Fibroblast of villous mesenchyme (primary cell): ENCODE measurements at regions not wholly inside any gene's neighbourhood (a gene's known extent, or its start where the extent isn't known, plus 50 kb on each side); places are given as distances from the start of the nearest gene placed in this dataset.
"Not testable (repeated sequence)": the region's sequence is repeated elsewhere in the genome, so short reads cannot be mapped to it uniquely, and the experiment has no call there.

Experiments used
- DNase-seq: peaks from one replicate; pipeline ENCODE4 v3.0.0-alpha.2; 2010; ENCODE audit warnings: low read depth
- H3K4me3 ChIP-seq: 2 replicates; pipeline ENCODE4 v1.5.1; 2011; ENCODE audit warnings: low read depth, mild to moderate bottlenecking, low read length
- TF ChIP-seq, protein P1 (sequence below): IDR thresholded peaks from 2 replicates; pipeline ENCODE4 v1.5.1; 2012; ENCODE audit warnings: low read depth, mild to moderate bottlenecking, low read length; ENCODE audit not compliant: insufficient read depth

DNA sequence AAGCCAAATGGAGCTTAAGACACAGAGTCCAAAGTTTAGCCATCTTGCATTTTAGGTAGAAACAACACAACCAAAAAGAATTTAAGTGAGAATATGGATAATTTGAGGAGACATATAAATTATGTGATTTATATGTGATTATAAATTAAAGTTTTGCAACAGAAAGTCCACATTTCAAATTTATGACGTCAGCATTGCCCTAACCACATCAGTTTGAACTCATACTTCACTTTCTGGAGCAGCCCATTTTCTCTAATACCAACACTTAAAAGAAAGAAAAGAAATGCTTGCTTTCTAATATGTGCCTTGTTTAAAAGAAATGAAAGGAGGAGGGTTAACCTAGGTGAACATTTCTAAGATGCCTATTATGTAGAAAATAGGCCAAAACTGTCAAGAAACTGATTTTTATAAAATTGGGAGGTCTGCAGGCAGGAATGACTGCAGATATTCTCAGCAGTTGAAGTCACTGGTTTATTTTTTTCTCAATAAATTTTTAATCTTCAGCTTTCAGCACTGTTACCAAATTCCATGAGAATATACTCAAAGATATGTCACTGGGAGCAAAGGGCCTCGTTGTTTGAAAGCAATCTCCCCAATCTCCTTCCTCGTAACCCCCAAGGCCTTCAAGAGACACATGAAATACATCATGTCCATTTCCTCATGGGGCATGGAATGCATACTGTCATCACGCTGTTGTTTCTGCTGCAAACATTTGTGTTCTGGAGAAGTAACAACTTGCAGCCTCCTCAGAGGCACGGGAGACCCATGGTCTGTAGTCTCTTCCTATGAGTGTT is 137.8 kb downstream of the SOD2 start:
- no peak overlapping the region for H3K4me3 ChIP-seq
- TF ChIP-seq, protein P1, sequence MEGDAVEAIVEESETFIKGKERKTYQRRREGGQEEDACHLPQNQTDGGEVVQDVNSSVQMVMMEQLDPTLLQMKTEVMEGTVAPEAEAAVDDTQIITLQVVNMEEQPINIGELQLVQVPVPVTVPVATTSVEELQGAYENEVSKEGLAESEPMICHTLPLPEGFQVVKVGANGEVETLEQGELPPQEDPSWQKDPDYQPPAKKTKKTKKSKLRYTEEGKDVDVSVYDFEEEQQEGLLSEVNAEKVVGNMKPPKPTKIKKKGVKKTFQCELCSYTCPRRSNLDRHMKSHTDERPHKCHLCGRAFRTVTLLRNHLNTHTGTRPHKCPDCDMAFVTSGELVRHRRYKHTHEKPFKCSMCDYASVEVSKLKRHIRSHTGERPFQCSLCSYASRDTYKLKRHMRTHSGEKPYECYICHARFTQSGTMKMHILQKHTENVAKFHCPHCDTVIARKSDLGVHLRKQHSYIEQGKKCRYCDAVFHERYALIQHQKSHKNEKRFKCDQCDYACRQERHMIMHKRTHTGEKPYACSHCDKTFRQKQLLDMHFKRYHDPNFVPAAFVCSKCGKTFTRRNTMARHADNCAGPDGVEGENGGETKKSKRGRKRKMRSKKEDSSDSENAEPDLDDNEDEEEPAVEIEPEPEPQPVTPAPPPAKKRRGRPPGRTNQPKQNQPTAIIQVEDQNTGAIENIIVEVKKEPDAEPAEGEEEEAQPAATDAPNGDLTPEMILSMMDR: no peak
- no peak for DNase-seq

DNA sequence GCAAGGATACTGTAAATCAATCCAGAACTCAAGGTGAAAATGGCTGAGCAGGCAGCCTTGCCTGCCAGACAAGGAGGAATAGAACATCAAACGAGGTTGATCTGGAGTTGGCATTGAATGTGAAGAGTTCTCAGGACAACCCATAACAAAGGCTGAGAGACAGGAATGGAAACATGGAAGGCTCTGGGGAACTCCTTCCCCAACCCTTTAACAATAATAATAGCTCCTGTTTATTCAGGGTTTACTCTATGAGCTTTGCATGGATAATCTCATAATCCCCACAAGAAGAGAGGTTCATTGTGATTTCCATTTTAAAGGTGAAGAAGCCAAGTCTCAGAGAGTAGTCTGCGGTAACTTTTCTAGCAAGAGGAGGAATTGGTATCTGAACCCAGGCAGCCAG is 151.7 kb downstream of the SOD2 start:
- no peak for DNase-seq
- TF ChIP-seq, protein P1: no peak
- H3K4me3 ChIP-seq: no peak overlapping the region

DNA sequence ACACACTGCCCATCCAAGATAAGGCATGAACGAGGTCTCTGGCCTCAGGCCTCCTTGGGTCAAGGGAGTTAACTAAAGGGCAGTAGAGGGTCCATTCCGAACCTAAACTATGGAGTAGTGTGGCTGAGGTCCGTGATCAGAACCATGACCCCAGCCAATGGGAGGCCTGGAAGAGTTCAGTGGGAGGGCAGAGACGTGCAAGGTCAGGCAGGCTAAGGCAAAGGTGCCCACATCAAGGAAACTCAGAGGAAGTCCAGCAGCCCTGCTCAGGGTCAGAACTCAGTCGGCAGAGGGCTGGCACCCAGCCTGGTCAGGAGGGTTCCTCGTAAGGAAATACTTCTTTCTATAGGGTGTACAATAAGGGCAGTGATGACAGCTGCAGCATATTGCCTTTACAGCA is 152.2 kb downstream of the SOD2 start:
- DNase-seq: no peak
- TF ChIP-seq, protein P1: no peak
- H3K4me3 ChIP-seq: no peak overlapping the region

DNA sequence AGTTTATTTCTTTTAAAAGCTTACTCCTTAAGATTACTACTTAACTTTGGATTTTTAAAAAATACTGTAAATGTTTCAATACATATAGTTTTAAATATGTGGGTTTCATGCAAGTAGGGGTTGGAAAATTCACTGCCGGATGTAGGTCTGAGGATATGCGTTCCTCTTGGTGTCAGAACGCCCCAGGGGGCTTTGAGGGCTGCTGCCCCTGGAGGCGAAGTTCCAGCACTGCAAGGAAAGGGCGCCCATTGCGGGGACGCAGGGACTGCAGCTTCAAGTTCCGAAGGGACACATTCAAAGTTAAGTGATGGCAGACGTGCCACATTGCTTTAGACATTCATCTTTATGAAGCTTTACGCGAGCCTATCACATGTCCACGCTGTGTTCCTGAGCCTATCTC is 152.9 kb downstream of the SOD2 start:
- TF ChIP-seq, protein P1: peak; percentile 38
- no peak overlapping the region for H3K4me3 ChIP-seq
- DNase-seq: no peak

DNA sequence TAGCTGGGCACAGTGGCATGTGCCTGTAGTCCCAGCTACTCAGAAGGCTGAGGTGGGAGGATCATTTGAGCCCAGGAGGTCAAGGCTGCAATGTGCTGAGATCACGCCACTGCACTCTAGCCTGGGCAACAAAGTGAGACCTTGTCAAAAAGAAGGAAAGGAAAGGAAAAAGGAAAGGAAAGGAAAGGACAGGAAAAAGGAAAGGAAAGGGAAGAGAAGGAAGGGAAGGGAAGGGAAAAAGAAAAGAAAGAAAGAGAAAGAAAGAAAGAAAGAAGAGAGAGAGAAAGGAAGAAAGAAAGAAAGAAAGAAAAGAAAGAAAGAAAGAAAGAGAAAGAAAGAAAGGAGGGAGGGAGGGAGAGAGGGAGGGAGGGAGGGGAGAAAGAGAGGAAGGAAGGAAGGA is 155.0 kb downstream of the SOD2 start:
- not testable (repeated sequence) for DNase-seq

DNA sequence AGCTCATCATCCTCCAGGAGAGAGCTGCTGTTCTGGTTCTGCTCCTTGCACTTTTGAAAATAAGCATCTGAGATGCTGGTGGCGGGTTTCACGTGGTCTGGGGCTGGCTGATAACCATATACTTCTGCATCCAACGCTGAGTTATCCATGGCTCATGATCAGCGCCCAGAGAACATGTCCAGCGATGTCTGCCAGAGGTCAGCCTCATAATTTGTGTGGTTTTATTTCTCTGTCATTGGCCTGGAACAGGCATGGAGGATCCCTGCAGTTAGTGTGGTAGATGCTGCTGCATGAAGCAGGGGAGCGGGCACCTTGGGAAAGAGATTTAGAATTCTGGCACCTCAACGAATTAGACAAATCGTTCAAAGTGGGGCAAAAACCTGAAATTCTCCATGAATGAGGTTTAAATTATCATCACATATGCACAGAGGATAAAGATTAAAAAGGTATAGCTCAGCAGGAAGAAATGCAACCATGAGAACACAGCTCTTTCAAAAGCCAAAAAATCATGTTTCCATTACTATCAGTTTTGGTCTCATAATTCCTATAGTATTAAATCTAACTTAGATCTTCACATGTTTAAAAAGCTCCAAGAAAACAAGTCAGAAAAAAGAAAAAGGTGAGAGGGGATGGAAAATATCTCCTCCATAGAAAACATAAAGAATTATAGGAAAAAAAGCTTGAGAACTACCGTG is 157.2 kb downstream of the SOD2 start:
- no peak overlapping the region for H3K4me3 ChIP-seq

More for the DNA sequence above, 155.0 kb downstream of the SOD2 start:
- H3K4me3 ChIP-seq: not testable (repeated sequence)

DNA sequence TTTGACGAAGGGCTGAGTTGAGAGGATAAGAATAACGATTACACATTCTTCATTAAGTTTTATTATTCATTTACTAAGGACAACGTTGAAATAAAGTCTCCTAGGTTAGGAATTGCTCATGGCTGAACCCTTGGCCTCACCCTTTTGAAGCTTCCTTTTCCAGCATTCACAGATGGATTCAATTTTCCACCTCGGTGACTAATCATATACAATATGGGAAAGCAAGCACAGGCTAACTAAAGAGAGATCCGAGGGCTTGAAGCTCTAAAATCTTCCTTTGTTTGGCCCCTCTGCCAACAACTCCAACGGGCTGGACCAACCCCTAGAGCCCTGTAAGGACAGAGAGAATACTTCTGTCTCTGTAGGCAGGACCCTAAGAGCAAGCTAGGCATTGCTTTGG is 159.5 kb downstream of the SOD2 start:
- TF ChIP-seq, protein P1: no peak
- peak; percentile 9 for DNase-seq

More for the DNA sequence above, 157.2 kb downstream of the SOD2 start:
- no peak for DNase-seq
- TF ChIP-seq, protein P1: no peak

More for the DNA sequence above, 159.5 kb downstream of the SOD2 start:
- H3K4me3 ChIP-seq: no peak overlapping the region
